PC-3 (cell line): ENCODE measurements at regions not wholly inside any gene's neighbourhood (a gene's known extent, or its start where the extent isn't known, plus 50 kb on each side); places are given as distances from the start of the nearest gene placed in this dataset.

Source experiments
- EZH2 ChIP-seq: fragments of 300-600 bp; sonication (generic); IDR thresholded peaks from one replicate; pipeline ENCODE4 v1.6.1; 2017; ENCODE audit warnings: antibody characterized with exemption, mild to moderate bottlenecking, low read length; ENCODE audit not compliant: unreplicated experiment
- EZH2phosphoT487 ChIP-seq: fragments of 300-600 bp; sonication (generic); IDR thresholded peaks from 2 replicates; pipeline ENCODE4 v1.6.1; 2018; ENCODE audit warnings: mild to moderate bottlenecking, antibody characterized with exemption, low read length, borderline replicate concordance
- TF ChIP-seq, protein P1 (sequence below): fragments of 300-600 bp; sonication (generic); conservative IDR thresholded peaks from 2 replicates; pipeline ENCODE4 v1.5.1; 2017; ENCODE audit warnings: antibody characterized with exemption, low read depth, mild to moderate bottlenecking, low read length

DNA sequence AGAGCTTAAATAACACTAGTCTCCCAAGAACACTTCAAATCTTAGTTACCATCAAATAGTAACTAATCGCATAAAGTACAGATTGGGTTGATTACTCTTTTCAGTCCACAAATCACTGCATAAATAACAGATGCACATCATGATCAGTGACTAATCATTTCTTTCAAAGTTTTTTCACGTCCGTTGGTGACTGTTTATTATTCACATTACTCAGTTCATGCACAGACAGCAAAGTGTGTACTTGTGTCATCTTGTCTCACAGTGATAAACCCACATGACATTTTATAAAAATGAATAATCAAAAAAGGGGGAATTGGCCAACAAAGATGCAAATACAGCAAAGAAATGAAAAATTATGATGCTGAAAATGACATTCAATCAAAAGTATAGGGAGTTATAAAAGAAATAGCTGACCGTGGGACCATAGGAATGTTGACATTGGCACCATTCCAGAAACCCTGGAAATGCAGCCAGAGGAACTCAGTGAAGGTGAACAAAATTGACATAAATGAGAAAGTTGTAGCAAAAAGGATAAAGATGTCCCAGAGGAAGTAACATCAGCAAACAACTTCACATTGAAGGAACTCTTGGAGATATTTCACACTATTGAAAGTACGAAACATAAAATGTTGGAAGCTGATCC is 161.5 kb downstream of the SOX3 start:
- TF ChIP-seq, protein P1, sequence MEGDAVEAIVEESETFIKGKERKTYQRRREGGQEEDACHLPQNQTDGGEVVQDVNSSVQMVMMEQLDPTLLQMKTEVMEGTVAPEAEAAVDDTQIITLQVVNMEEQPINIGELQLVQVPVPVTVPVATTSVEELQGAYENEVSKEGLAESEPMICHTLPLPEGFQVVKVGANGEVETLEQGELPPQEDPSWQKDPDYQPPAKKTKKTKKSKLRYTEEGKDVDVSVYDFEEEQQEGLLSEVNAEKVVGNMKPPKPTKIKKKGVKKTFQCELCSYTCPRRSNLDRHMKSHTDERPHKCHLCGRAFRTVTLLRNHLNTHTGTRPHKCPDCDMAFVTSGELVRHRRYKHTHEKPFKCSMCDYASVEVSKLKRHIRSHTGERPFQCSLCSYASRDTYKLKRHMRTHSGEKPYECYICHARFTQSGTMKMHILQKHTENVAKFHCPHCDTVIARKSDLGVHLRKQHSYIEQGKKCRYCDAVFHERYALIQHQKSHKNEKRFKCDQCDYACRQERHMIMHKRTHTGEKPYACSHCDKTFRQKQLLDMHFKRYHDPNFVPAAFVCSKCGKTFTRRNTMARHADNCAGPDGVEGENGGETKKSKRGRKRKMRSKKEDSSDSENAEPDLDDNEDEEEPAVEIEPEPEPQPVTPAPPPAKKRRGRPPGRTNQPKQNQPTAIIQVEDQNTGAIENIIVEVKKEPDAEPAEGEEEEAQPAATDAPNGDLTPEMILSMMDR = no peak
- no peak for TF ChIP-seq EZH2
- TF ChIP-seq EZH2phosphoT487 = no peak
